Smooth muscle cell (in vitro differentiated cells): ENCODE measurements at regions not wholly inside any gene's neighbourhood (a gene's known extent, or its start where the extent isn't known, plus 50 kb on each side); places are given as distances from the start of the nearest gene placed in this dataset.

Experiments
- DNase-seq: peaks from one replicate; lab custom pipeline; 2025; ENCODE audit not compliant: unreplicated experiment; lab: John Stamatoyannopoulos, UW
- H2AFZ ChIP-seq: fragments of 200-600 bp; sonication (generic); 2 replicates; pipeline ENCODE4 v1.6.0; 2016; ENCODE audit warnings: antibody characterized with exemption, low read depth, mild to moderate bottlenecking
- H3F3A ChIP-seq: fragments of 200-600 bp; sonication (generic); 2 replicates; pipeline ENCODE4 v1.6.0; 2017; ENCODE audit warnings: antibody characterized with exemption, low read depth
- H3K27ac ChIP-seq: fragments of 200-600 bp; sonication (generic); 2 replicates; pipeline ENCODE4 v1.5.1; 2016; ENCODE audit warnings: low read depth, mild to moderate bottlenecking
- H3K27me3 ChIP-seq: fragments of 200-600 bp; sonication (generic); 2 replicates; pipeline ENCODE4 v1.6.1; 2016; ENCODE audit warnings: low read depth, mild to moderate bottlenecking
- H3K36me3 ChIP-seq: fragments of 200-600 bp; sonication (generic); 2 replicates; pipeline ENCODE4 v1.5.1; 2016; ENCODE audit warnings: low read depth
- H3K4me1 ChIP-seq: fragments of 200-600 bp; sonication (generic); 2 replicates; pipeline ENCODE4 v1.5.1; 2016; ENCODE audit warnings: low read depth
- H3K4me2 ChIP-seq: fragments of 200-600 bp; sonication (generic); 2 replicates; pipeline ENCODE4 v1.6.0; 2016; ENCODE audit warnings: mild to moderate bottlenecking
- H3K4me3 ChIP-seq: fragments of 200-600 bp; sonication (generic); 2 replicates; pipeline ENCODE4 v1.5.1; 2016; ENCODE audit warnings: mild to moderate bottlenecking
- H3K79me2 ChIP-seq: fragments of 200-600 bp; sonication (generic); 2 replicates; pipeline ENCODE4 v1.6.0; 2016; ENCODE audit warnings: low read depth, mild to moderate bottlenecking
- H3K9ac ChIP-seq: fragments of 200-600 bp; sonication (generic); 2 replicates; pipeline ENCODE4 v1.6.0; 2016; ENCODE audit warnings: low read depth
- H3K9me3 ChIP-seq: fragments of 200-600 bp; sonication (generic); replicated peaks from 2 replicates; pipeline ENCODE4 v1.5.1; 2016; ENCODE audit warnings: low read depth
- H4K20me1 ChIP-seq: fragments of 200-600 bp; sonication (generic); 2 replicates; pipeline ENCODE4 v1.6.0; 2016; ENCODE audit warnings: low read depth
- CTCF ChIP-seq: fragments of 200-600 bp; sonication (generic); IDR thresholded peaks from 2 replicates; pipeline ENCODE4 v1.5.1; 2017; ENCODE audit warnings: borderline replicate concordance, mild to moderate bottlenecking, antibody characterized with exemption; ENCODE audit not compliant: insufficient read depth, poor library complexity, severe bottlenecking
- WGBS: methylation state at CpG from one replicate; pipeline ENCODE4 v1.1.7; 2016; ENCODE audit warnings: low lambda C conversion rate; 5-methylcytosine and 5-hydroxymethylcytosine counted together

- Histone ChIP-seq H4K20me1 (no peaks in the 10 kb centered on the region), H3K79me2 (no peaks in the 10 kb centered on the region), H3K27me3 (no peaks in the 10 kb centered on the region), H3K4me3 (no peak overlapping the region), H3F3A (no peaks in the 10 kb centered on the region), H3K36me3 (no peaks in the 10 kb centered on the region), H3K9ac (no peak overlapping the region), H2AFZ (no peak overlapping the region), H3K4me2 (no peak overlapping the region), H3K4me1 (no peaks in the 10 kb centered on the region), H3K27ac (no peak overlapping the region), H3K9me3 (no peaks in the 10 kb centered on the region)
- 100% methylated on average over 2 of the region's 2 CpGs for WGBS
- no peak for TF ChIP-seq CTCF
- DNase-seq: no peak
Measured at GRCh38 chr6:22708469-22708868, 139.1 kb downstream of the HDGFL1 start.

GRCh38 chr6:22709803-22710202 lies 140.4 kb downstream of the HDGFL1 start:
- H3K27me3 ChIP-seq: no peaks in the 10 kb centered on the region
- no peak overlapping the region for H3K9ac ChIP-seq
- no peak overlapping the region for H3K27ac ChIP-seq
- H3K36me3 ChIP-seq: no peaks in the 10 kb centered on the region
- H3K9me3 ChIP-seq: no peaks in the 10 kb centered on the region
- 78% methylated on average over 3 of the region's 3 CpGs for WGBS
- H3K4me1 ChIP-seq: no peaks in the 10 kb centered on the region
- no peak overlapping the region for H3K4me3 ChIP-seq
- DNase-seq: no peak
- peak overlapping the region; percentile 72 for H2AFZ ChIP-seq
- H3K79me2 ChIP-seq: no peaks in the 10 kb centered on the region
- H4K20me1 ChIP-seq: no peaks in the 10 kb centered on the region
- no peak overlapping the region for H3K4me2 ChIP-seq
- no peaks in the 10 kb centered on the region for H3F3A ChIP-seq
- TF ChIP-seq CTCF: no peak

GRCh38 chr6:22716721-22717120 lies 147.4 kb downstream of the HDGFL1 start:
- no peak overlapping the region for H3K4me3 ChIP-seq
- no peak overlapping the region for H3K27ac ChIP-seq
- TF ChIP-seq CTCF: no peak
- no peak for DNase-seq
- no peaks in the 10 kb centered on the region for H3K9me3 ChIP-seq
- no peak overlapping the region for H3K9ac ChIP-seq
- no peaks in the 10 kb centered on the region for H3K27me3 ChIP-seq
- no peaks in the 10 kb centered on the region for H3K79me2 ChIP-seq
- no peaks in the 10 kb centered on the region for H3F3A ChIP-seq
- no peak overlapping the region for H2AFZ ChIP-seq
- H4K20me1 ChIP-seq: no peaks in the 10 kb centered on the region
- 81% methylated on average over 1 of the region's 1 CpG for WGBS
- H3K4me2 ChIP-seq: no peak overlapping the region
- no peaks in the 10 kb centered on the region for H3K4me1 ChIP-seq
- no peaks in the 10 kb centered on the region for H3K36me3 ChIP-seq

GRCh38 chr6:22717915-22718314 lies 148.5 kb downstream of the HDGFL1 start:
- no peak for DNase-seq
- no peaks in the 10 kb centered on the region for H3K4me1 ChIP-seq
- H3K79me2 ChIP-seq: no peaks in the 10 kb centered on the region
- H3K27ac ChIP-seq: no peak overlapping the region
- H3K4me3 ChIP-seq: no peak overlapping the region
- TF ChIP-seq CTCF: no peak
- no peaks in the 10 kb centered on the region for H3K36me3 ChIP-seq
- H3K4me2 ChIP-seq: no peak overlapping the region
- H3K9me3 ChIP-seq: no peaks in the 10 kb centered on the region
- H2AFZ ChIP-seq: no peak overlapping the region
- no peaks in the 10 kb centered on the region for H3K27me3 ChIP-seq
- WGBS: 86% methylated on average over 5 of the region's 5 CpGs
- H3K9ac ChIP-seq: no peak overlapping the region
- H3F3A ChIP-seq: no peaks in the 10 kb centered on the region
- H4K20me1 ChIP-seq: no peaks in the 10 kb centered on the region
